Germinal center (tissue), 1 donor: ENCODE measurements at regions not wholly inside any gene's neighbourhood (a gene's known extent, or its start where the extent isn't known, plus 50 kb on each side); places are given as distances from the start of the nearest gene placed in this dataset.
"Not testable (repeated sequence)": the region's sequence is repeated elsewhere in the genome, so short reads cannot be mapped to it uniquely, and the experiment has no call there.

Experiments used
- DNase-seq: peaks from one replicate; pipeline ENCODE4 v3.0.0; 2012; ENCODE audit warnings: mixed read lengths, low spot score

DNA sequence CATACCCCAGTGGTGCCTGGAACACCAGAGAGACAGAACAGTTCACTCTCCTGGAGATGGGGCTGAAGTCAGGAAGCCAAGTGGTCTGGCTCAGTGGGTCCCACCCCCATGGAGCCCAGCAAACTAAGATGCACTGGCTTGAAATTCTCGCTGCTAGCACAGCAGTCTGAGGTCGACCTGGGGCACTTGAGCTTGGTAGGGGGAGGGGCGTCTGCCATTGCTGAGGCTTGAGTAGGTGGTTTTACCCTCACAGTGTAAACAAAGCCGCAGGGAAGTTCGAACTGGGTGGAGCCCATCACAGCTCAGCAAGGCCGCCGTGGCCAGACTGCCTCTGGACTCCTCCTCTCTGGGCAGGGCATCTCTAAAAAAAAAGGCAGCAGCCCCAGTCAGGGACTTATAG is 272.0 kb downstream of the KLF13 start:
- no peak for DNase-seq

DNA sequence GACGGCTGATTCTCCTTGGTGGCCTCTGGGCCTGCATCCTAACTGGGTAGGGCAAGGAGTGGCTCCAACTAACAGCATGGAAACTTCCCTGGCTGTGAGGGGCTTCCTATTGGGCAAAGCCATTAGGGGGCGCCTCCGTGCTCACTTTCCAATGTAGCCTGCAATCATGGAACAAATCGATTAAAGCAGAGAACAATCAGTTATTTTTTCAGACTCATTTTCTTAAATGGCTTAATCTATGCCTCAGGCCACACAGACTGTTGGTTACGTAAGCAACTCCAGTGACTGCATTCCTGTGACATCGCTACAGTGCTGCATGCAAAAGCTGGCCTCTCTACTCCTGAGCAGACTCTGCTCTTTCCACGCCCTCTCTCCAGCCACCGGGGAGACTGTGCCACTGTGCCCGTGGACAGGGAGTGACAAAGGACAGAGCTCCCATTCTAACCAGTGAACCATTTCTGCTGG is 278.9 kb downstream of the KLF13 start:
- no peak for DNase-seq

DNA sequence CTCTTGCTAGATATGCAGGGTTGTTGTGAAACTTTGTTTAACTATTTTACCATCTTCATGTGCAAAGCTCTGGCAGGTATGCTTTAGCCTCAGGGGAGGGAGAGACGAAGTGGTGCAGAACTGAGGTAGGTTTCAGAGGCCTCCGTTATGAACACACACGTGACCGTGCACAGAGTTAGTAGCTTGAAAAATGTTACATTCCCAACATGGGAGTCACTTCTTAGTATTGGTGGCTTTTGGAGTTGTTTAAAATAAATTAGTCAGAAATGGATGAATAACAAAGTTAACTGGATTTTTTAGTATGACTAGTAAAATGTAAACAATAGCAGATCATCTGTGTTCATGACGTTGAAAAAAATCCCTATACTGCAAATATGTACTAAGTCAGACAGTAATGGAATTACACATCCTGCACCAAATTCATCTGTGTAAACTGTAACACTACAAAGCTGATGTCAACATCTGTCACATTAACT is 279.6 kb downstream of the KLF13 start:
- no peak for DNase-seq

DNA sequence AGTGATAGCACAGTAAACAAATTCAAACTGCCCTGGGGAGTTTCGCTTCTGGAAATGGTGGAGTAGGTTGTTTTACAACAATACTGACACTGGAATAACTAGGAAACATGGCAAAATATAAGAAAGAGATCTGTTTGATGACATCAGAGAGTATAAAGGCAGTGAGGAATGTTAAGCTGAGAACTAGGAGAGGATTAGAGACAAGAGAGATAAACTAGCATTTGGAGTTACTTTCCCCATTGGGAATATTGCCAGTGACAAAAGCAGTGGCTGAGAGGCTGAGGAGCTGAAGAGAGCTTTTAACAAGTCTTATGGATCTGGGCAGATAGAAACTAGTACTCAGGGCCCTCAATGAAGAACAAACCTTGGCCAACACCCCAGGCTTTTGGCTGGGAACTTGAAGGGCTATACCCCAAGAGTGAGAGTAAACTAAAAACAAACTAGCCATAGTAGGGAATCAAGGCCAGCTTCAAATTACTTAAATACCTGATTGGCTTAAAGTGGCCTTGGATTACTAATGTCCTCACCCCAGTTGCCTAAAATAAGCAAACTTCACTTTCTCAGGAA is 280.4 kb downstream of the KLF13 start:
- DNase-seq = no peak

DNA sequence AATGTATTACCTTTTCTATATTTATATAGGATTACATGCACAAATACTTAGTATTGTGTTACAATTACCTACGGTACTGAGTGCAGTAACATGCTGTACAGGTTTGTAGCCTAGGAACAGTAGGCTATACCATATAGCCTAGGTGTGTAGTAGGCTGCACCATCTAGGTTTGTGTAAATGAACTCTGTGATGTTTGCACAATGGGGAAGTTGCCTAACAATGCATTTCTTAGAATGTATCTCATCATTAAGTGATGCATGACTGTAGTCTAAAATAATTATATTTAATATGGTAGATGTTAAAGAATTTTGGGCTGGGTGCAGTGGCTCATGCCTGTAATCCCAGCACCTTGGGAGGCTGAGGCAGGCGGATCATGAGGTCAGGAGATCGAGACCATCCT is 281.0 kb downstream of the KLF13 start:
- DNase-seq = no peak

DNA sequence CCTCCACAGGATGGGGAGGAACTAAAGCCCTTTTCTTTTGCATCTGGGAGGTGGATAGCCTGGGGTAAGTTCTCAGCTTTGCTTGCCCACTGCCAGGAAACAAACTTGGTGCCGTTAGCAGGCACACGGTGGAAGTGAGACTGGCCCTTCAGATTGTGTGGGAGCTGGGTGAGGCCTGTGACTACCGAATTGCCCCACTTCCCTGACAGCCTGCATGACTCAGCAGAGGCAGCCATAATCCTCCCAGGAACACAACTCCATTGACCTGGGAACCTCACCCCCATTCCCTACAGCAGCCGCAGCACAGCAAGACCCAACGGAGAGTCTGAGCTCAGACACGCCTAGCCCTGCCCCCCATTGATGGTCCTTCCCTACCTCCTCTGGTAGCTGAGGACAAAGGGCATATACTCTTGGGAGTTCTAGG is 282.6 kb downstream of the KLF13 start:
- DNase-seq = no peak

DNA sequence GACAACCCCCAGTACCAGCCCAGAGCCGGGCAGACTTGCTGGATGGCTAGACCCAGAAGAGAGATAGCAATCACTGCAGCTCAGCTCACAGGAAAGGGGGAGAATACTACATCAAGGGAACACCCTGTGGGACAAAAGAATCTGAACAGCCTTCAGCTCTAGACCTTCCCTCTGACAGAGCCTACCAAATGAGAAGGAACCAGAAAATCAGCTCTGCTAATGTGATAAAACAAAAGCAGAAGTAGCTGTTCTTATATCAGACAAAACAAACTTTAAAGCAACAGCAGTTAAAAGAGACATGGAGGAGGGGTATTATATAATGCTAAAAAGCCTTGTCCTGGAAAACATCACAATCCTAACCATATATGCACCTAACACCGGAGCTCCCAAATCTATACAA is 283.3 kb downstream of the KLF13 start:
- DNase-seq = no peak

DNA sequence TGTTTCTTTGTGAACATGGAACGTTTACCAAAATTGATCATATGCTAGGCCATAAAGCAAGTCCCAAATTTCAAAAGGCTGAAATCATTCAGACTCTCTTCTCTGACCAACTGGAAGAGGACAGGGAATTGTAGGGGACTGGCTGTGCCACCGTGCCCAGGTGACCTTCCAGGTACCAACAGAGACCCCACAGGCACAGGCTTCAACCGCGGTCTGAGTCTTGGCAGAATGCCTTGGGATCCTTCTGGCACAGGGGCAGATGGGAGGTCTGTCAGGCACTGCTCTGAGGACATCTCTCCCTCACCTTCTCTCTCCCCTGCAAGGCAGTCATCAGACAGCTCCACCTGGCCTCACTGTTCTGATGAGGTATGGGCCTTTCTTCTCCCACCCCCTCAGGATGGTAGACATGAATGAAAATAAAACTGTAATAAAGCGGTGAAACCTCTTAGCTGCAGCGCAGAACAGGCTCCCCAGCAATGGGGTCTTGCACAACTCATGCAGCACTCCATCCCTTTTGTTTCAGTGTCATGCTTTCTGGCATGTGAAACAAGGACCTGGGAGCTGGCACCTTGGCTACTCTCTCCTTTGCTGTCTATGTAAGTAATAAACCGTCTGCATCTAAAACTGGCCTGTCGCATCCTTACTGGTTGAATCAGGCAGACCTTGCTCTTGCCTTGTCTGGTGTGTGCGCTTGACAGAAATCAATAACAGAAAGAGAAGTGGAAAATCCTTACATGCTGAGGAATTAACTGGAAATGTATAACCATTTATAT is 289.2 kb downstream of the KLF13 start:
- DNase-seq = no peak

DNA sequence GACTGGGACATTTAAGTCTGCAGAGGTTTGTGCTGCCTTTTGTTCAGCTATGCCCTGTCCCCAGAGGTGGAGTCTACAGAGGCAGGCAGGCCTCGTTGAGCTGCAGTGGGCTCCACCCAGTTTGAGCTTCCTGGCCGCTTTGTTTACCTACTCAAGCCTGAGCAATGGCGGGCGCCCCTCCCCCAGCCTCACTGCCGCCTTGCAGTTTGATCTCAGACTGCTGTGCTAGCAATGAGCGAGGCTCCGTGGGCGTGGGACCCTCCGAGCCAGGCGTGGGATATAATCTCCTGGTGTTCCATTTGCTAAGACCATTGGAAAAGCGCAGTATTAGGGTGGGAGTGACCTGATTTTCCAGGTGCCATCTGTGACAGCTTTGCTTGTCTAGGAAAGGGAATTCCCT is 296.7 kb downstream of the KLF13 start:
- DNase-seq = not testable (repeated sequence)

DNA sequence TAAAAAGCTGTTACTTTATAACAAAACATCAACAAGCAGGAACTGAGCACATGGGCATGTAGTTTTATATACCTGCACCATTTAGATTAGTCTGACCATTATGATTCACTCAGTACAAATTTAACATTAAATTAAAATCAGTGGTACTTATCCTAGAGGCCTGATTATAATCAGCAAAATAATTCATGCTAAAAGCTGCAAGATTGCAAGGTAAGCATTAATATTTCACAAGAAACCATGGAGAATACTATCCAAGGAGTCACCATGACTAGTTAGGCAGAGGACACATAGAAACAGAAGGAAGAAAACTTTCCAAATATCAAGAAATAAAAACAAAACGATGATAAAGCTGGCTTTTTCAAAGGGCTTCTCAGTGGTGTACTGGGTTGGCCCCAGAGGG is 297.5 kb downstream of the KLF13 start:
- DNase-seq = not testable (repeated sequence)

DNA sequence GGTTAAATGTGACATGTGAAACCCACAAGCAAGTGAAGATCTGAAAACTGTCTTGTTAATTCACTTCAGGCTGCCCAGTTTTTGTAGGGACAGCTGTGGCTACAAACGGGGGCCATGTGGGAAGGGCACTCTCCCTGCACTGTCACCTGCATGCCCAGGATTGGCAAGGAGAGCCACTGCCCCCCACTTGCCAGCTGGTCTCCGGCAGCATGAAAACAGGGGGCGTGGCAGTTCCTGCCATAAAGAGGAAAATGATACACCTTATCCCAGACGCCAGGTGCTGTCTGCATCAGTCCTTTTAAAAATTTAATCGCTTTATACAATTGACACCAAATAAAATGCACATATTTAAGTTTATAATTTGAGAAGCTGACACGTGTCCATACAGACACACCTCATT is 309.1 kb downstream of the KLF13 start:
- DNase-seq = not testable (repeated sequence)

DNA sequence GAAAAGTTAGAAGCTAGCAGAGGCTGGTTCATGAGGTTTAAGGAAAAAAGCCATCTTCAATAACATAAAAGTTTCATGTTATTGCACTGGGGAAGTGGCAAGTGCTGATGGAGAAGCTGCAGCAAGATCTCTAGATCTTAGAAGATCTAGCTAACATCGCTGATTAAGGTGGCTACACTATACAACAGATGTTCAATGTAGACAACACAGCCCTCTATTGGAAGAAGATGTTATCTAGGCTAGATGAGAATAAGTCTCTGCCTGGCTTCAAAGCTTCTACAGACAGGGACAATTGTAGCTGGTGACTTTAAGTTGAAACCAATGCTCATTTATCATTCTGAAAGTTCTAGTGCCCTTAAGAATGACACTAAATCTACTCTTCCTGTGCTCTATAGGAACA is 310.3 kb downstream of the KLF13 start:
- DNase-seq = not testable (repeated sequence)

DNA sequence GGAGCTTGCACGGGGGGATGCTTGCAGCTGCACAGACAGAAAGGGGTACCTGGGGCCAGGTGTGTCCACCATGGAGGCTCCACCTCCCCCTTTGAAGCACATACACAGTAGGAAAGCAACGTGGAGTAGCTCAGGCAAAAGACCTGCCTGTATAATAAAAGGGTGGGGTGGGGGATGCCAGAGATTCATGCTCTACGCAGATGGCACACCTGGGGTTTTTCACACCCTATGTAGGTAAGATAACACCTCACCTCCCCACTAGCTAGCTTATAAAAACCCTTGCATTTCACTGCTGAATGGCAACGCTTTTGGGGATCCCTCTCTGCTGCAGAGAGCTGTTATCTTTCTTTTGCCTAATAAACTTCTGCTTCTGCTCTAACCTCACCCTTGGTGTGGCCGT is 317.3 kb downstream of the KLF13 start:
- not testable (repeated sequence) for DNase-seq

DNA sequence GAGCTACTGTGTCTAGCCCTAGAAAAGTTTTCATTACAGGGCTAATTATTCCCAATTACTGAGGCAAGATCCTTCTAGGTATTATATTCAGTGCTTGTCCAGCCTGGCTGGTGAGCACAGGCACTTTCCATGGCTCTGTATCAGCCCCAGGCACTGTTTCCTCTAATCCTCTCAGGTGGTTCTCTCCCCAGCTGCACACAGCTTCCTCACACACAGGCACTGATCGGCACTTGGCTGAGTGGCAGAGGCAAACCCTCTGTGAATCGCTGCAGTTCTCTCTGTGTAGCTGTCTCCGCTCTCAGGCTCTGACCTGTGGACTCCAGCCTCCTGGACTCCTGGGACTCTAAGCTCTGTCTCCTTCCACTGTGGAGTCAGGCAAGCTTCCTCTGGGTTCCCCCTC is 318.1 kb downstream of the KLF13 start:
- not testable (repeated sequence) for DNase-seq

DNA sequence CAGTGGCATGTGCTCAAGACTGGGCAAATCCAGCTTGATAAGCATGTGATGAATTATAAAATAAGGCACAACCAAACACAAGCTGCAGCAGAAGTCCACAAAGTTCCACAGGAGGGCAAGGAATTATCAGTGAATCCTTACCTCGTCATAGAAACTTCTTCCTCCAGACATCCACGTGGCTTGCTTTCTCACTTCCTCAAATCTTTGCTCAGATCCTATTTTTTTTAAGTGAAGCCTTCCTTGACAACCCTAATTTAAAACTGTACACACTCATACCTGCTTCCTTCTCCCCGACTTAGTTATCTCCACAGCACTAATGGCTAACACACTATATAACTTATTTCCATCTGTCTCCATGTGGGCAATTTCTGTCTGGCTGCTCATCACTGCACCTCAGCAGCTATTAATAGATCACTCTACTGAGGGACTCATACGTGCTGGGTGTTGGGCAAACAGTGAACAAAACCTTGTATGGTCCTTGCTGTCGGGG is 320.7 kb downstream of the KLF13 start:
- DNase-seq = not testable (repeated sequence)

DNA sequence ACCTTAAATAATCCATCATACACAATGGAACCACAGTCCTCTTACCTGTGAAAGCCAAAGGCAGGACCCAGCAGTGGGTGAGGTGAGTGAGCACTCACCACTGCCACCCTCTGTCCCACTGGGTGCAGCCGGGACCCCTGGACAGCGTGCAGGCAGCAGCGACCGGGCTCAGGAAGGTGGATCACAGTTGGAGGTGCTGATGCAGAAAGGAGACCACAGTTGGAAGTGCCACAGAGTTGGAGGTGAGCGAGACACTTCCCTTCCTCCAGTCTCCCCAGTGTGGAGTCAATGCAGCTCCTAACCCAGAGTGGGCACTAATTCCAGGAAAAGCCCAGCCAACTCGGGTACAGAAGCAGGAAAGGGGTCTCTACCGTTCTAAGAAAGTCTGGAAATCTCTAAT is 323.0 kb downstream of the KLF13 start:
- not testable (repeated sequence) for DNase-seq

DNA sequence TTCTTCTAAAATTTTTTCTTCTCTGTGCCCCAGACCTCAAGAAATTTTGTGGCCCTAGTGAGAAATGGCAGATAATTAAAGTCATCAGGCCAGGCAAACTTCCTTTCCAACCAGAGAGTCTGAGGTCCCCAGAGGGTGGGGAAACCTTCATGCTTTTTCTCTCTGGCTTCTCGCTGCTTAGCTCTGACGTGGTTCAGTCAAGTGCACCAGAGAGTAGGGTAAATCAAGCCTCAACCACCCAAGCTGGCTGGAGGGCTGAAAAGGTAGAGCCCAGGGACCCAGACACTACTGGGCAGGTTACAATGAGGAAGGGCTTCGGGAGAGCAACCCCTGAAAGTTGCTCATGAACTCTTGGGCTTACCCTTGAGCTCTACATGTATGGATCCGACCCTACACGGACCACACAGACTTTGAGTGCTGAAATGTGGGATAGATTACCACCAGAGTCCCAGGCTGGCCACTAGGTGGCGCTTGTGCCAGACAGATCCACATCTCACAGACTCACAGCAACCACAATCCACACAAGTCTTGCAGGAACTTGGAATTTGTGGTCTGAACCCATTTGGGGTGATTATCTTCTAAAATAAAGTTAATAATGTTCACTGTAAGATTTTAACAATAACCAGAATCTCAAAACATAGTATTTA is 323.5 kb downstream of the KLF13 start:
- DNase-seq = not testable (repeated sequence)

DNA sequence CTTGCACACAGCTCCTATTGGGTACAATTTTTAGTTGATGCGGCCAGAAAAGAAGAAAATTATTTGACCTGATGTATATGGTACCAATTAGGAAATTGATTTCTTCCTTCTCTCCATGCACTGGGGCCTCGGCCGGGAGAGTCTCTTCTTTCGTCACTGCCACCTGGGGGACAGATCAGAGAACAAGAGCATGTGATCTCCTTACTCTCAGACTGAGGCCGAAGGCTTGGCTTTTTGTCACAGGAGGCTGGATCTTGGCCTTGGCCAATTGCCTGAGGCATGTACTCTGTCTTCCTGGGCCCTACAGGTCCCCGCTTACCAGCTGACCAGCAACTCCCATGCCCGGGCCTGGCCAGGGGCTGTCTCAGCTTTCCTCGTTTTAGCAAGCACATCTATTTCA is 330.3 kb downstream of the KLF13 start:
- DNase-seq = not testable (repeated sequence)

DNA sequence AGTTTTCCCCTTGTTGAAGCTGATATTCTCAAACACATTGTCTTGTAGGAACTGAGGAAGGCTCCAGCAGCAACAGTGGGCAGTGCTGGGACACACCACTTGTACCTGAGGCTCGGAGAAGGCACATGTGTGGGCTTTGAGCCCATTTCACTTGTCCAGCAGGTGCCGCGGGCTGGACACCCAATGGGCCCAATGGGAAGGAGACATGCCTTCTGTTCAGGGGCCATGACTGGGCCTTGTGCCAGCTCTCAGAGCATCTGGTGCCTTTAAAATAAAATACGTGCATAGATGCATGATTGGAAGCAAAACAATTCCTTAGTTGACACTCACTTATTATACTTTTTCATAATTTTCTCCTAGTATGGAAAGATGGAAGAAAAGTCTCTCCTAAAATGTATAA is 334.2 kb downstream of the KLF13 start:
- no peak for DNase-seq

DNA sequence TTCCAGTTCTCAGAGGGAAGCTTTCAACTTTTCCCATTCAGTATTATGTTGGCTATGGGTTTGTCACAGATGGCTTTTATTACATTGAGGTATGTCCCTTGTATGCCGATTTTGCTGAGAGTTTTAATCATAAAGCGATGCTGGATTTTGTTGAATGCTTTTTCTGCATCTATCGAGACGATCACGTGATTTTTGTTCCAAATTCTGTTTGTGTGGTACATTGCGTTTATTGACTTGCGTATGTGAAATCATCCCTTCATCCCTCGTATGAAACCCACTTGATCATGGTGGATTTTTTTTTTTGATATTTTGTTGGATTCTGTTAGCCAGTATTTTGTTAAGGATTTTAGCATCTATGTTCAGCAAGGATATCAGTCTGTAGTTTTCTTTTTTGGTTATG is 339.1 kb downstream of the KLF13 start:
- DNase-seq = not testable (repeated sequence)

DNA sequence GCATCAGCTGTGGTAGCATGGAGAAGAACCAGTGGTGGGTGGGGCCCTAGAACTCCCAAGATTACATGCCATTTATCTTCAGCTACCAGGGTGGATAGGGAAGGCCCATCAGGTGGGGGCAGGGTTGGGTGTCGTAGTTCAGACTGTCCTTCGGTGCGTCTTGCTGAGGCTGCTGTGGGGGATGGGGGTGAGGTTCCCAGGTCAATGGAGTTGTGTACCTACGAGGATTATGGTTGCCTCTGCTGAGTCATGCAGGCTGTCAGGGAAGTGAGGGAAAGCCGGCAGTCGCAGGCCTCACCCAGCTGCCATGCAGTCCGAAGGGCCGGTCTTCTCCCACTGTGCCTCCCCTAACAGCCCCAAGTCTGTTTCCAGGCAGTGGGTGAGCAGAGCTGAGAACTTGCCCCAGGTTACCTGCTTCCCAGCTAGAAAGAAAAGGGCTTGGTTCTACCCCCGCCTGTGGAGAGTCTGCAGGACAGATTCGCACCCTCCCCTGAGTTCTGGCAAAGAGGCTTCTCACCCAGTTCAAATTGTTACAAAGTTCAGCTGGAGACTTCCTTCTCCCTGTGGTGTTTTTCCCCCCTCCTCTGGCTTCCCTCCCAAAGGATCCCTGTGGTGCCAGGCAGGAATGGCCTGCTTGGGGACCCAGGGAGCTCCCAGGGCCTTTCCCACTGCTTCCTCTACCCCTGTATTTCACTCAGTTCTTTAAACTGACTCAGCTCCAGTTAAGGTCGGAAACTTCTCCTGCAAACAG is 342.7 kb downstream of the KLF13 start:
- DNase-seq = not testable (repeated sequence)

DNA sequence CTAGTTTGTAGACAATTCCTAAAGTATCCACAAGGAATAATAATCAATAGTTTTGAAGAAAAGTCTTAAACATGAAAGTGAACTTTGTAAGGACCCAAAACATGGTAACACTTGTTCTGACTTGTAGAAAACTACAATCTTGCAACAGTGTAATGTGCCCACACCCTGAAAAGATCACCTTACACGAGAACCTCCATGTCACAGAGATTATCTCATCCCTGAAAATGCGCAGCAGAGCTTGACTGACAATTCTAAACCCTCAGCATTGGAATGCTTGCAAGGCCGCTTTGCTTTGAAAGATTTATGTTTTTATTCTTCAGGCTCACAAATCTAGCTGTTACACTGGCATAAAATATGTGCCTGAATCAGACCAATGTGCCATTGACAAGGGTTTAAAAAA is 346.6 kb downstream of the KLF13 start:
- not testable (repeated sequence) for DNase-seq
